Right atrium auricular region (tissue), 2 donors: ENCODE measurements at regions not wholly inside any gene's neighbourhood (a gene's known extent, or its start where the extent isn't known, plus 50 kb on each side); places are given as distances from the start of the nearest gene placed in this dataset.

ENCODE experiments used
- DNase-seq: peaks from one replicate; pipeline ENCODE4 v3.0.0-alpha.2; 2019; ENCODE audit warnings: low spot score
- H3K27ac ChIP-seq, 2 donors: fragments of 200-600 bp; sonication (generic); 1 replicate in 1 of 2; 2 replicates in 1 of 2; pipeline ENCODE4 v1.5.1; 2016 to 2019
- H3K27me3 ChIP-seq, 2 donors: fragments of 200-600 bp; sonication (generic); one replicate each; pipeline versions ENCODE4 v1.5.1 to v1.6.0; 2017 to 2019
- H3K36me3 ChIP-seq: fragments of 200-600 bp; sonication (generic); one replicate; pipeline ENCODE4 v1.5.1; 2016
- H3K4me1 ChIP-seq, 2 donors: fragments of 200-600 bp; sonication (generic); one replicate each; pipeline versions ENCODE4 v1.5.1 to v1.6.0; 2017 to 2019
- H3K4me3 ChIP-seq, 2 donors: fragments of 200-600 bp; sonication (generic); 1 replicate in 1 of 2; 2 replicates in 1 of 2; pipeline ENCODE4 v1.5.1; 2017 to 2019; ENCODE audit warnings: mild to moderate bottlenecking in 1 of 2, moderate library complexity in 1 of 2
- H3K9me3 ChIP-seq, 2 donors: fragments of 200-600 bp; sonication (generic); one replicate each; pipeline ENCODE4 v1.5.1; 2019
- TF ChIP-seq, protein P1 (sequence below), 2 donors: fragments of 200-600 bp; sonication (generic); IDR thresholded peaks; one replicate each; pipeline ENCODE4 v1.5.1; 2019; ENCODE audit warnings: antibody characterized with exemption in 2 of 2

DNA sequence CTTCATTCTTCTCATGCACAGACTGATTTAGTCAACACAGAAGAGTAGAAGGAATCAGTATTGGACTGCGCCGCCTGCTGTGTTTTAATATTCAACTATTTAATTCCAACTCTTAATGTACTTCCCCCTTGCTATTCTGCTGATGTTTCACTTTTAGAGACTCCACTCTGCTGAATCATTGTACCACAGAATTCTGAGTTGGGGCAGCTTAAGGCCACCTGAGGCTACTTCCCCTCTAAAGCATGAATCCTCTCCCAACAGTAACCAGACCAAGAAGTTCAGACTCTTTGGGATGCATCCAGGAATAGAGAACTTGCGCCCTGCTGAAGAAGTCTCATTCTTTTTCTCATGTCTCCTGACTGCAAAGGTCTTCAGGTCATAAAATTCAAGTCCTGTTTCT, 708.8 kb downstream of the UQCRFS1 start:
- no peak overlapping the region for H3K27ac ChIP-seq
- no peak for DNase-seq
- H3K4me3 ChIP-seq = no peak overlapping the region
- H3K36me3 ChIP-seq = no peaks in the 10 kb centered on the region
- no peaks in the 10 kb centered on the region for H3K4me1 ChIP-seq
- no peaks in the 10 kb centered on the region for H3K27me3 ChIP-seq
- TF ChIP-seq, protein P1, sequence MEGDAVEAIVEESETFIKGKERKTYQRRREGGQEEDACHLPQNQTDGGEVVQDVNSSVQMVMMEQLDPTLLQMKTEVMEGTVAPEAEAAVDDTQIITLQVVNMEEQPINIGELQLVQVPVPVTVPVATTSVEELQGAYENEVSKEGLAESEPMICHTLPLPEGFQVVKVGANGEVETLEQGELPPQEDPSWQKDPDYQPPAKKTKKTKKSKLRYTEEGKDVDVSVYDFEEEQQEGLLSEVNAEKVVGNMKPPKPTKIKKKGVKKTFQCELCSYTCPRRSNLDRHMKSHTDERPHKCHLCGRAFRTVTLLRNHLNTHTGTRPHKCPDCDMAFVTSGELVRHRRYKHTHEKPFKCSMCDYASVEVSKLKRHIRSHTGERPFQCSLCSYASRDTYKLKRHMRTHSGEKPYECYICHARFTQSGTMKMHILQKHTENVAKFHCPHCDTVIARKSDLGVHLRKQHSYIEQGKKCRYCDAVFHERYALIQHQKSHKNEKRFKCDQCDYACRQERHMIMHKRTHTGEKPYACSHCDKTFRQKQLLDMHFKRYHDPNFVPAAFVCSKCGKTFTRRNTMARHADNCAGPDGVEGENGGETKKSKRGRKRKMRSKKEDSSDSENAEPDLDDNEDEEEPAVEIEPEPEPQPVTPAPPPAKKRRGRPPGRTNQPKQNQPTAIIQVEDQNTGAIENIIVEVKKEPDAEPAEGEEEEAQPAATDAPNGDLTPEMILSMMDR (IDR thresholded peaks at IDR 0.05) = no peak
- H3K9me3 ChIP-seq = no peaks in the 10 kb centered on the region

DNA sequence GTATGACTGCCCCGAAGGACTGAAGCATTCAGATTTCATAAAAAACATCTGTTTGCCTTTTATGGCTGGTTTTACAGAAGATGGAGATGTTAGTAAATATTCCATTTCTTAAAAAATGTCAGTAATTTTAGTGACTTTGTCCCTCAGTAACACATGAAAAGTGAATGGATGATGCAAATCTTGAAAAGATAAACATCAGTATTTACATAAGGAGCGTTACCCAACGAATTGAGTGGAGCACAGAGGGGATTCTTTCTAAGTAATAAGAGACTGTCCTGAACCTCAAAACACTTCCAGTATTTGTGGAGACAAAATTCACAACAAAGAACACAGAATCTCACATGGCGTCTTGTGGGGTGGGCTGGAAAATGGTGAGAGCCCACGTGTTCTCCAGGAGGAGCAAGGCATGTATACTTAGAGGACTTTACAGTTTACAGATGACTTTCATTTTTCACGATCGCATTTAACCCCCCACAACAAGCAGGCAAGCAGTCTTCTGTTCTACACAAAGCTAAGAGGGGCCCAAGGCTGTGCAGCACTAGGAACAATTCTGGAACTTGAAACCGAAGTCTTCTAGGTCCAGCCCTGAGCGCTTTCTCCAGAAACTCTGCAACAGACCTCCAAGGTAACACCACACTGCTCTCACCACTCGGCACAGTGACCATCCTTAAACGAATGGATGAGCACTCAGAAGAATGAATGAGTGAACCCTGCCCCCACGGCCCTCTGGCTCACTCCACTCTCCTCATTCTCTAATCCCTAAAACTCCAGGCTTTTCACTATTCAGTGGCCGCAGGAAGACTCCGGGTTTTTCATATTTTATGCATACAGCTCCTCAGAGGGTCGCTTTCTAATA, 709.8 kb downstream of the UQCRFS1 start:
- no peak for DNase-seq
- Histone ChIP-seq H3K4me3 (no peak overlapping the region), H3K9me3 (no peaks in the 10 kb centered on the region), H3K4me1 (no peaks in the 10 kb centered on the region), H3K27ac (no peak overlapping the region), H3K27me3 (no peaks in the 10 kb centered on the region), H3K36me3 (no peaks in the 10 kb centered on the region)
- TF ChIP-seq, protein P1 (IDR thresholded peaks at IDR 0.05) = no peak

DNA sequence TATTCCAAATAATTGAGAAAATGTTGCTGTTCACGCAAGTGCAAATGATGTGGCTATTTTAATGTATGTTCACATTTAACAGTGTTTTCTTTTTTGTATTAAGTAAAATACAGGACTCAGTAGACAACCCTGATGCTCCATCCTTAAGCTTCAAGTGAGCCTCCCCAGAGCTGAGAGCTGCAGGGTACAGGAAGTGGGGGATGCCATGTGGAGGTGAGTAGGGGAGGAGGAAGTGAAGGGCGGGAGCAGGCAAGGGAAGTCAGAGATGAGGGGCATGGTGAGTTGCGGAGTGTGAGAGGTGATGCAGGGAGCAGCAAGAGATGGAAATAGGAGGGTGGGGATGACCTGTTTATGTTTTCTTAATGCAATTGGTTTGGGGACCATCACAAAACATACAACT, 711.0 kb downstream of the UQCRFS1 start:
- no peaks in the 10 kb centered on the region for H3K36me3 ChIP-seq
- no peaks in the 10 kb centered on the region for H3K27me3 ChIP-seq
- no peak overlapping the region for H3K4me3 ChIP-seq
- no peaks in the 10 kb centered on the region for H3K9me3 ChIP-seq
- no peak for DNase-seq
- no peaks in the 10 kb centered on the region for H3K4me1 ChIP-seq
- TF ChIP-seq, protein P1 (IDR thresholded peaks at IDR 0.05) = no peak
- H3K27ac ChIP-seq = no peak overlapping the region

DNA sequence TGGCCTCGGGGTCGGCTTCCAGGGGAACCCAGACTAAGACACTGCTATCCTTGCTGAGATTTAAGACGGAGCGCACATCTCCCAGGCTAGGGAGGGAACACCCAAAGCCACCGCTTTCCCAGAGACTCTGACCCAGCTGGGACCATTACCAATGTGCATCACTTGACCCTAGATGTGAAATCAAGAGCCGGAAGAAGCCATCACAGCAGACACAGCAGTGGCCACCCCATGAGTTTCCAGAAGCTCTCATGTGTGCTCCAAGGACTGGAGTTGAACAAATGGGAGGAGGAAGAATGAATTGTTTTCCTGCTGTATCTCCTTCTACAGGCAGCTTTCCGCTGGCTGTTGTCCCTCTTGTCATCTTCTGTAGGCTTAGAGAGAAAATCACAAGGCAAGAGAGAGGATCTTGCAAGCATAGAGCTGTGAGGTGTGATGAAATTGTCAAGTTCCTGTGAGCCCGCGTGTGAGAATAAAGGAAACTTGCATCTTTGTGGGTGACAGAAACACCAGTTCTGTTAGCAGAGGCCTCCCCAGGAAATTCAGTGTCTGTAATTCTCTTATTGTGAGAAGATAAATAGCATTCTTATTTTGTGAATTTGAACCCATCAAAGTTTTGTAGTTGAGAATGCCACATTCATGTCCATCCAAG, 711.8 kb downstream of the UQCRFS1 start:
- no peaks in the 10 kb centered on the region for H3K9me3 ChIP-seq
- TF ChIP-seq, protein P1 (IDR thresholded peaks at IDR 0.05) = no peak
- no peak overlapping the region for H3K4me3 ChIP-seq
- no peaks in the 10 kb centered on the region for H3K27me3 ChIP-seq
- DNase-seq = no peak
- no peak overlapping the region for H3K27ac ChIP-seq
- H3K4me1 ChIP-seq = no peaks in the 10 kb centered on the region
- H3K36me3 ChIP-seq = no peaks in the 10 kb centered on the region

DNA sequence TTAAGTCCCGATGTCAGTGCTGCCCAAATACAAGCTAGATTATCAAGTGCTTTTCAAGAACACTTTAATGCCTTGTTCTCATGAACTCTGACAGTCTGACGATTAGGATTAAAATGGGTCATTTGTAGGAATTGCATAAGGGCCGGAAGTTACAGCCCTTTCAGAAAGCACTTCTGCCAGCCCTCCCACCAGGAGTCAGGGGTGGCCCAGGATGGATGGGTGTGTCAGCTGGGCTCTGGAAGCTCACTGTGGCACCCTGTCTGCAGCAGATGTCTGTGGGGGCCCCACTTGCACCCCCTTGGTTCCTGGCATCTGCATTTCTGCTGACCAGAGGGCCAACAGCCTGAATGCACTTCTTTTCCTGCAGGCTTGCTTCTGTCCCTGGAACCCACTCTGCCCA, 712.7 kb downstream of the UQCRFS1 start:
- no peaks in the 10 kb centered on the region for H3K9me3 ChIP-seq
- no peaks in the 10 kb centered on the region for H3K27me3 ChIP-seq

More for the DNA sequence above, 712.7 kb downstream of the UQCRFS1 start:
- Histone ChIP-seq H3K36me3 (no peaks in the 10 kb centered on the region), H3K4me3 (no peak overlapping the region), H3K4me1 (no peaks in the 10 kb centered on the region), H3K27ac (no peak overlapping the region)
- no peak for DNase-seq
- TF ChIP-seq, protein P1 (IDR thresholded peaks at IDR 0.05) = no peak
